Thyroid gland (tissue), 4 donors: ENCODE measurements at regions not wholly inside any gene's neighbourhood (a gene's known extent, or its start where the extent isn't known, plus 50 kb on each side); places are given as distances from the start of the nearest gene placed in this dataset.

Source experiments
- CTCF ChIP-seq, 6 experiments: fragments of 200-600 bp in 3 of 6; fragments of 450-650 bp in 3 of 6; sonication (generic) in 3 of 6; IDR thresholded peaks; one replicate each; pipeline ENCODE4 v1.5.1; 2016 to 2019; ENCODE audit warnings: antibody characterized with exemption in 6 of 6, mild to moderate bottlenecking in 2 of 6, inconsistent platforms in 1 of 6, moderate library complexity in 1 of 6
- POLR2A ChIP-seq, 2 donors: fragments of 450-650 bp; IDR thresholded peaks; one replicate each; pipeline ENCODE4 v1.6.1; 2017; ENCODE audit warnings: antibody characterized with exemption in 2 of 2, mild to moderate bottlenecking in 2 of 2, moderate library complexity in 1 of 2

DNA sequence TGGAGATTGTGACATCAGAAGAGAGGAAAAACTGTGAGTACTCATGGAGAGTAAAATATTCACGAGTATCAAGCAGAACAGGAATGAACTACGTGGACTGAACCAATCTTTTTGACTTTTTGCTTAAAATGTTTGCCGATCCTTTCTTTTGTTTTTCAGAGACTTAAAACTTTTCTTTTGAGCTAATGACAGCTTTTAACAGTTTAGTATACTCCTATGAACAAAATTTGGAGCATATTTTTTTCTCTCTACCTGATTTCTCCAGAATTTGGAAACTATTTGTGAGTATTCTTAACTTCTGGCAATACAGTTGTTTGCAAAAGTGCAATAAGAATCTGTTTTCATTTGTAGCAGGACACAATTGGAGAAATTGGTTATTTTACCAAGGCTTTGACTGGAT is 786.3 kb downstream of the SORCS1 start:
- TF ChIP-seq CTCF (IDR thresholded peaks at IDR 0.05) (no peak), POLR2A (IDR thresholded peaks at IDR 0.05) (no peak)
